ENCODE measurements at regions not wholly inside any gene's neighbourhood (a gene's known extent, or its start where the extent isn't known, plus 50 kb on each side); places are given as distances from the start of the nearest gene placed in this dataset.

GRCh38 chr5:91283899-91284298 is 99.2 kb downstream of the ARRDC3 start:
- Histone ChIP-seq H3K27me3 (ENCODE audit: insufficient read depth, low read length) (no peaks in the 10 kb centered on the region), H3K9ac (ENCODE audit: low read length) (no peak overlapping the region), H3K9me3 (ENCODE audit: low read length) (0 out of 2 replicates have a peak, but pooled peaks cover 2% of the 10 kb centered on the region), H3K27ac (ENCODE audit: low read depth, low read length, poor library complexity, severe bottlenecking) (no peak overlapping the region), H3K4me2 (ENCODE audit: low read length) (no peak overlapping the region), H3K9me2 (ENCODE audit: low read depth, low read length) (no peaks in the 10 kb centered on the region), H2AFZ (ENCODE audit: low read length) (no peak overlapping the region), H3K36me3 (ENCODE audit: insufficient read depth, low read length) (no peaks in the 10 kb centered on the region; the same call in 1 of the 2 replicates), H3F3A (ENCODE audit: insufficient read depth, low read length) (no peaks in the 10 kb centered on the region), H3K4me1 (ENCODE audit: insufficient read depth, low read length, severe bottlenecking) (peaks cover 20% of the 10 kb centered on the region), H3K4me3 (ENCODE audit: low read depth, low read length, poor library complexity, severe bottlenecking) (no peak overlapping the region), H4K20me1 (ENCODE audit: insufficient read depth, low read length) (no peaks in the 10 kb centered on the region), H3K79me2 (ENCODE audit: insufficient read depth, low read length) (no peaks in the 10 kb centered on the region)
- TF ChIP-seq EZH2 (IDR thresholded peaks at IDR 0.05; ENCODE audit: borderline replicate concordance, low read length) (no peak), CTCF (IDR thresholded peaks at IDR 0.05; ENCODE audit: low read length) (no peak)

- 0 out of 2 replicates have a peak, but pooled peaks cover 2% of the 10 kb centered on the region for H3K9me3 ChIP-seq (ENCODE audit: low read length)
- no peak overlapping the region for H3K4me3 ChIP-seq (ENCODE audit: low read depth, low read length, poor library complexity, severe bottlenecking)
- H3F3A ChIP-seq (ENCODE audit: insufficient read depth, low read length): no peaks in the 10 kb centered on the region
- no peaks in the 10 kb centered on the region for H3K9me2 ChIP-seq (ENCODE audit: low read depth, low read length)
- no peak overlapping the region for H2AFZ ChIP-seq (ENCODE audit: low read length)
- H3K4me2 ChIP-seq (ENCODE audit: low read length): no peak overlapping the region
- H3K9ac ChIP-seq (ENCODE audit: low read length): no peak overlapping the region
- no peaks in the 10 kb centered on the region for H3K79me2 ChIP-seq (ENCODE audit: insufficient read depth, low read length)
- H4K20me1 ChIP-seq (ENCODE audit: insufficient read depth, low read length): no peaks in the 10 kb centered on the region
- no peaks in the 10 kb centered on the region; the same call in 1 of the 2 replicates for H3K36me3 ChIP-seq (ENCODE audit: insufficient read depth, low read length)
- no peak overlapping the region for H3K27ac ChIP-seq (ENCODE audit: low read depth, low read length, poor library complexity, severe bottlenecking)
- H3K27me3 ChIP-seq (ENCODE audit: insufficient read depth, low read length): no peaks in the 10 kb centered on the region
- no peak for TF ChIP-seq EZH2 (IDR thresholded peaks at IDR 0.05; ENCODE audit: borderline replicate concordance, low read length)
- no peak for TF ChIP-seq CTCF (IDR thresholded peaks at IDR 0.05; ENCODE audit: low read length)
- H3K4me1 ChIP-seq (ENCODE audit: insufficient read depth, low read length, severe bottlenecking): peaks cover 20% of the 10 kb centered on the region
These were observed 99.8 kb downstream of the ARRDC3 start for GRCh38 chr5:91283326-91283725.

GRCh38 chr5:91282210-91282609 is 100.9 kb downstream of the ARRDC3 start:
- Histone ChIP-seq H3K36me3 (ENCODE audit: insufficient read depth, low read length) (no peaks in the 10 kb centered on the region; the same call in 1 of the 2 replicates), H2AFZ (ENCODE audit: low read length) (no peak overlapping the region), H3K9me2 (ENCODE audit: low read depth, low read length) (no peaks in the 10 kb centered on the region), H3K27ac (ENCODE audit: low read depth, low read length, poor library complexity, severe bottlenecking) (no peak overlapping the region), H3K4me3 (ENCODE audit: low read depth, low read length, poor library complexity, severe bottlenecking) (no peak overlapping the region), H3K9ac (ENCODE audit: low read length) (no peak overlapping the region), H3K27me3 (ENCODE audit: insufficient read depth, low read length) (no peaks in the 10 kb centered on the region), H3F3A (ENCODE audit: insufficient read depth, low read length) (no peaks in the 10 kb centered on the region), H3K4me2 (ENCODE audit: low read length) (no peak overlapping the region), H3K79me2 (ENCODE audit: insufficient read depth, low read length) (no peaks in the 10 kb centered on the region), H4K20me1 (ENCODE audit: insufficient read depth, low read length) (no peaks in the 10 kb centered on the region), H3K4me1 (ENCODE audit: insufficient read depth, low read length, severe bottlenecking) (peaks cover 20% of the 10 kb centered on the region), H3K9me3 (ENCODE audit: low read length) (0 out of 2 replicates have a peak, but pooled peaks cover 2% of the 10 kb centered on the region)
- TF ChIP-seq CTCF (IDR thresholded peaks at IDR 0.05; ENCODE audit: low read length) (no peak), EZH2 (IDR thresholded peaks at IDR 0.05; ENCODE audit: borderline replicate concordance, low read length) (no peak)

Measured in OCI-LY1 (cell line).